ENCODE measurements at regions not wholly inside any gene's neighbourhood (a gene's known extent, or its start where the extent isn't known, plus 50 kb on each side); places are given as distances from the start of the nearest gene placed in this dataset.

- no peak overlapping the region for H3K27ac Mint-ChIP-seq
- H3K4me3 Mint-ChIP-seq, result no peak overlapping the region
Measured at GRCh38 chrX:99703473-99703872, 706.6 kb downstream of the PCDH19 start.

GRCh38 chrX:99698451-99698850 lies 711.6 kb downstream of the PCDH19 start:
- ChIA-PET POLR2A (no interaction called here), CTCF (no interaction called here)
- Mint-ChIP-seq H3K27me3 (peaks cover 0 to 2% of the 10 kb centered on the region in 2 donors), H3K9me3 (peaks cover 0 to 6% (median 0%) of the 10 kb centered on the region in 5 donors), H3K36me3 (no peaks in the 10 kb centered on the region), H3K4me3 (no peak overlapping the region), H3K27ac (no peak overlapping the region), H3K4me1 (no peaks in the 10 kb centered on the region)
- no peaks in the 10 kb centered on the region for H3K27me3 ChIP-seq (ENCODE audit: insufficient read depth, low read length, poor library complexity, severe bottlenecking)
- no peaks in the 10 kb centered on the region for H3K9me3 ChIP-seq (ENCODE audit: low read length)
- no peaks in the 10 kb centered on the region for H3K4me1 ChIP-seq (ENCODE audit: insufficient read depth, low read length)
- no peak overlapping the region for H3K4me3 ChIP-seq (ENCODE audit: low read length)
- H3K27ac ChIP-seq (ENCODE audit: low read depth, low read length), result no peak overlapping the region
- H3K36me3 ChIP-seq (ENCODE audit: insufficient read depth, low read length), result no peaks in the 10 kb centered on the region
- DNase-seq, result no peak

More at GRCh38 chrX:99703473-99703872, 706.6 kb downstream of the PCDH19 start:
- Histone ChIP-seq H3K4me3 (ENCODE audit: low read length) (no peak overlapping the region), H3K27me3 (ENCODE audit: insufficient read depth, low read length, poor library complexity, severe bottlenecking) (no peaks in the 10 kb centered on the region), H3K4me1 (ENCODE audit: insufficient read depth, low read length) (no peaks in the 10 kb centered on the region), H3K36me3 (ENCODE audit: insufficient read depth, low read length) (no peaks in the 10 kb centered on the region), H3K27ac (ENCODE audit: low read depth, low read length) (no peak overlapping the region), H3K9me3 (ENCODE audit: low read length) (no peaks in the 10 kb centered on the region)
- no peaks in the 10 kb centered on the region for H3K36me3 Mint-ChIP-seq
- ChIA-PET CTCF (no interaction called here), POLR2A (no interaction called here)
- H3K9me3 Mint-ChIP-seq, result peaks cover 0 to 6% (median 0%) of the 10 kb centered on the region in 5 donors
- no peak for DNase-seq
- H3K27me3 Mint-ChIP-seq, result peaks cover 0 to 2% of the 10 kb centered on the region in 2 donors
- no peaks in the 10 kb centered on the region for H3K4me1 Mint-ChIP-seq

GRCh38 chrX:99663136-99663535 lies 746.9 kb downstream of the PCDH19 start:
- Mint-ChIP-seq H3K4me3 (no peak overlapping the region), H3K27me3 (no peaks in the 10 kb centered on the region), H3K9me3 (peaks cover 0 to 2% (median 0%) of the 10 kb centered on the region in 5 donors), H3K36me3 (no peaks in the 10 kb centered on the region), H3K27ac (no peak overlapping the region), H3K4me1 (no peaks in the 10 kb centered on the region)
- Histone ChIP-seq H3K4me1 (ENCODE audit: insufficient read depth, low read length) (no peaks in the 10 kb centered on the region), H3K36me3 (ENCODE audit: insufficient read depth, low read length) (no peaks in the 10 kb centered on the region), H3K27ac (ENCODE audit: low read depth, low read length) (no peak overlapping the region), H3K4me3 (ENCODE audit: low read length) (no peak overlapping the region), H3K9me3 (ENCODE audit: low read length) (no peaks in the 10 kb centered on the region), H3K27me3 (ENCODE audit: insufficient read depth, low read length, poor library complexity, severe bottlenecking) (no peaks in the 10 kb centered on the region)
- ChIA-PET CTCF (no interaction called here), POLR2A (no interaction called here)
- no peak for DNase-seq

GRCh38 chrX:99654188-99654587 lies 755.9 kb downstream of the PCDH19 start:
- H3K4me1 ChIP-seq (ENCODE audit: insufficient read depth, low read length), result no peaks in the 10 kb centered on the region
- H3K36me3 Mint-ChIP-seq, result no peaks in the 10 kb centered on the region
- no peaks in the 10 kb centered on the region for H3K27me3 ChIP-seq (ENCODE audit: insufficient read depth, low read length, poor library complexity, severe bottlenecking)
- no peaks in the 10 kb centered on the region for H3K36me3 ChIP-seq (ENCODE audit: insufficient read depth, low read length)
- H3K4me1 Mint-ChIP-seq, result no peaks in the 10 kb centered on the region
- H3K4me3 ChIP-seq (ENCODE audit: low read length), result no peak overlapping the region
- no peak for DNase-seq
- POLR2A ChIA-PET, result no interaction called here
- CTCF ChIA-PET, result no interaction called here
- H3K27ac ChIP-seq (ENCODE audit: low read depth, low read length), result no peak overlapping the region
- peaks cover 0 to 9% (median 0%) of the 10 kb centered on the region in 5 donors for H3K9me3 Mint-ChIP-seq
- H3K4me3 Mint-ChIP-seq, result no peak overlapping the region
- H3K27me3 Mint-ChIP-seq, result peaks cover 0 to 6% of the 10 kb centered on the region in 2 donors
- no peaks in the 10 kb centered on the region for H3K9me3 ChIP-seq (ENCODE audit: low read length)
- no peak overlapping the region for H3K27ac Mint-ChIP-seq

GRCh38 chrX:99653352-99653751 lies 756.7 kb downstream of the PCDH19 start:
- Histone ChIP-seq H3K4me1 (ENCODE audit: insufficient read depth, low read length) (no peaks in the 10 kb centered on the region), H3K4me3 (ENCODE audit: low read length) (no peak overlapping the region), H3K36me3 (ENCODE audit: insufficient read depth, low read length) (no peaks in the 10 kb centered on the region), H3K27me3 (ENCODE audit: insufficient read depth, low read length, poor library complexity, severe bottlenecking) (no peaks in the 10 kb centered on the region), H3K9me3 (ENCODE audit: low read length) (no peaks in the 10 kb centered on the region), H3K27ac (ENCODE audit: low read depth, low read length) (no peak overlapping the region)
- Mint-ChIP-seq H3K4me1 (no peaks in the 10 kb centered on the region), H3K4me3 (no peak overlapping the region), H3K9me3 (peaks cover 0 to 9% (median 0%) of the 10 kb centered on the region in 5 donors), H3K27me3 (peaks cover 0 to 6% of the 10 kb centered on the region in 2 donors), H3K27ac (no peak overlapping the region), H3K36me3 (no peaks in the 10 kb centered on the region)
- ChIA-PET POLR2A (no interaction called here), CTCF (no interaction called here)
- no peak for DNase-seq

- Histone ChIP-seq H3K4me1 (ENCODE audit: insufficient read depth, low read length) (no peaks in the 10 kb centered on the region), H3K27me3 (ENCODE audit: insufficient read depth, low read length, poor library complexity, severe bottlenecking) (no peaks in the 10 kb centered on the region), H3K27ac (ENCODE audit: low read depth, low read length) (no peak overlapping the region), H3K4me3 (ENCODE audit: low read length) (no peak overlapping the region), H3K36me3 (ENCODE audit: insufficient read depth, low read length) (no peaks in the 10 kb centered on the region), H3K9me3 (ENCODE audit: low read length) (no peaks in the 10 kb centered on the region)
- ChIA-PET POLR2A (no interaction called here), CTCF (no interaction called here)
- Mint-ChIP-seq H3K27ac (no peak overlapping the region), H3K4me3 (no peak overlapping the region), H3K36me3 (no peaks in the 10 kb centered on the region), H3K27me3 (peaks cover 0 to 5% of the 10 kb centered on the region in 2 donors), H3K4me1 (no peaks in the 10 kb centered on the region), H3K9me3 (peaks cover 0 to 3% (median 0%) of the 10 kb centered on the region in 5 donors)
- no peak for DNase-seq
Measured at GRCh38 chrX:99613041-99613440, 797.0 kb downstream of the PCDH19 start.

- no peaks in the 10 kb centered on the region for H3K36me3 Mint-ChIP-seq
- Histone ChIP-seq H3K9me3 (ENCODE audit: low read length) (no peaks in the 10 kb centered on the region), H3K27ac (ENCODE audit: low read depth, low read length) (no peak overlapping the region), H3K27me3 (ENCODE audit: insufficient read depth, low read length, poor library complexity, severe bottlenecking) (no peaks in the 10 kb centered on the region), H3K4me3 (ENCODE audit: low read length) (no peak overlapping the region), H3K4me1 (ENCODE audit: insufficient read depth, low read length) (no peaks in the 10 kb centered on the region), H3K36me3 (ENCODE audit: insufficient read depth, low read length) (no peaks in the 10 kb centered on the region)
- no peak for DNase-seq
- peaks cover 0 to 7% (median 2%) of the 10 kb centered on the region in 5 donors for H3K9me3 Mint-ChIP-seq
- CTCF ChIA-PET, result no interaction called here
- H3K4me3 Mint-ChIP-seq, result no peak overlapping the region
- H3K27ac Mint-ChIP-seq, result no peak overlapping the region
- POLR2A ChIA-PET, result no interaction called here
- no peaks in the 10 kb centered on the region for H3K4me1 Mint-ChIP-seq
- peaks cover 0 to 1% of the 10 kb centered on the region in 2 donors for H3K27me3 Mint-ChIP-seq
Measured at GRCh38 chrX:99603091-99603814, 806.8 kb downstream of the PCDH19 start.

- peaks cover 0 to 1% of the 10 kb centered on the region in 2 donors for H3K27me3 Mint-ChIP-seq
- Histone ChIP-seq H3K4me1 (ENCODE audit: insufficient read depth, low read length) (no peaks in the 10 kb centered on the region), H3K27me3 (ENCODE audit: insufficient read depth, low read length, poor library complexity, severe bottlenecking) (no peaks in the 10 kb centered on the region), H3K36me3 (ENCODE audit: insufficient read depth, low read length) (no peaks in the 10 kb centered on the region), H3K4me3 (ENCODE audit: low read length) (no peak overlapping the region), H3K9me3 (ENCODE audit: low read length) (no peaks in the 10 kb centered on the region), H3K27ac (ENCODE audit: low read depth, low read length) (no peak overlapping the region)
- H3K27ac Mint-ChIP-seq, result peak overlapping the region in 1 of 8 donors; percentile 36
- peaks cover 0 to 7% (median 2%) of the 10 kb centered on the region in 5 donors for H3K9me3 Mint-ChIP-seq
- H3K4me3 Mint-ChIP-seq, result no peak overlapping the region
- DNase-seq, result no peak
- POLR2A ChIA-PET, result no interaction called here
- H3K36me3 Mint-ChIP-seq, result no peaks in the 10 kb centered on the region
- H3K4me1 Mint-ChIP-seq, result no peaks in the 10 kb centered on the region
- CTCF ChIA-PET, result no interaction called here
Measured at GRCh38 chrX:99602107-99602506, 808.0 kb downstream of the PCDH19 start.
